ENCODE measurements at regions not wholly inside any gene's neighbourhood (a gene's known extent, or its start where the extent isn't known, plus 50 kb on each side); places are given as distances from the start of the nearest gene placed in this dataset.
"Not testable (repeated sequence)": the region's sequence is repeated elsewhere in the genome, so short reads cannot be mapped to it uniquely, and the experiment has no call there.

DNA sequence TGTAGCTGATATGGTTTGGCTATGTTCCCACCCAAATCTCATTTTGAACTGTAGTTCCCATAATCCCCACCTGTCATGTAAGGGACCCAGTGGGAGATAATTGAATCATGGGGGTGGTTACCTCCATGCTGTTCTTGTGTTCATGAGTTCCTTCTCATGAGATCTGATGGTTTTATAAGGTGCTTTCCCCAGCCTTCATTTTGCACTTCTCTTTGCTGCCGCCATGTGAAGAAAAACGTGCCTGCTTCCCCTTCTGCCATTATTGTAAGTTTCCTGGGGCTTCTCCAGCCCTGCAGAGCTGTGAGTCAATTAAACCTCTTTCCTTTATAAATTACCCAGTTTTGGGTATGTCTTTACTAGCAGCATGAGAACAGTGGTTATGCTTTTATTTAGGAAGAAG is 741.6 kb upstream of the GJE1 start:
- not testable (repeated sequence) for H3K4me3 ChIP-seq (ENCODE audit: low read length); H4K20me1 ChIP-seq (ENCODE audit: insufficient read depth, low read depth, low read length); H2AFZ ChIP-seq (ENCODE audit: low read length); DNase-seq; H3K9me3 ChIP-seq (ENCODE audit: low read length); H3K4me2 ChIP-seq (ENCODE audit: low read depth, low read length, poor library complexity, severe bottlenecking); H3K27ac ChIP-seq (ENCODE audit: low read length); H3K36me3 ChIP-seq (ENCODE audit: insufficient read depth, low read length); H3K79me2 ChIP-seq (ENCODE audit: low read length); H3K4me1 ChIP-seq (ENCODE audit: low read length); H3K27me3 ChIP-seq (ENCODE audit: low read length); H3K9ac ChIP-seq (ENCODE audit: low read length); H3K9me2 ChIP-seq (replicated peaks; ENCODE audit: insufficient read depth, low read length)

DNA sequence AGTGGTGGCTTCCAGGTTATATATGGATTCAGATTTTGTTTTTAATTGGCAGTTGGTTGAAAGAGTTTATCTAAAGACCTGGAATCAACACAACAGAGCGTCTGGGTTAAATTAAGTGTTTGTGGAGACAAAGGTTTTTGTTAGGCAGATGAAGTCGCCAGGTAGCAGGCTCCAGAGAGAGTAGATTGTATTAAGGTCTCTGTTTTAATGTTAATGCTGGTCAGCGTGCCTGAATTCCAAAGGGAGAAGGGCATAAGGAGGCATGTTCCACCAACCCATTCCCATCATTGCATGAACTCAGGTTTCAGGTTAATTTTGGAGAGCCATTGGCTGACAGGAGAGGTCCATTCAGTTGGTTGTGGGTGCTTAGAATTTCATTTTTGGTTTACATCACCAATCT is 744.1 kb upstream of the GJE1 start:
- Histone ChIP-seq H3K9me3 (ENCODE audit: low read length) (no peaks in the 10 kb centered on the region), H3K4me2 (ENCODE audit: low read depth, low read length, poor library complexity, severe bottlenecking) (no peak overlapping the region), H3K4me1 (ENCODE audit: low read length) (peaks cover 10% of the 10 kb centered on the region), H4K20me1 (ENCODE audit: insufficient read depth, low read depth, low read length) (no peaks in the 10 kb centered on the region), H2AFZ (ENCODE audit: low read length) (no peak overlapping the region), H3K79me2 (ENCODE audit: low read length) (no peaks in the 10 kb centered on the region), H3K27ac (ENCODE audit: low read length) (no peak overlapping the region), H3K4me3 (ENCODE audit: low read length) (no peak overlapping the region), H3K27me3 (ENCODE audit: low read length) (no peaks in the 10 kb centered on the region), H3K36me3 (ENCODE audit: insufficient read depth, low read length) (no peaks in the 10 kb centered on the region), H3K9ac (ENCODE audit: low read length) (no peak overlapping the region), H3K9me2 (replicated peaks; ENCODE audit: insufficient read depth, low read length) (0 out of 2 replicates have a peak, but pooled peaks cover 3% of the 10 kb centered on the region)
- no peak for DNase-seq

DNA sequence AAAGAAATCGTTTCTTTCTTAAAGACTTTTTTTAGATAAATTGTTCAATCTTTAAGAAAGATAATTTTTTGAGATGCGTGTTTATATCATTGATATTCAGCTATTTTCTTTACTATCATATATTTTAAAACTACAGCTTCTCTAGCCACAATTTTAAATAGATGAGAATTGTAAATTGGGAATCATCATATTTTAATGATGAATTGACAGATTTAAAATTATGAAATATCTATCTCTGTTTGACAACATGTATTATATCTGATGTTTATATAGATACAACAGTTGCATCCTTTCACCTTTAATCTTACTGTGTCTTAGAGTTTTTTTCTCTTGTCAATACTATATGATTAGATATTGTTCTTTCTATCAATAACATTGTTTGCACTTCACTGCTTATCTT is 762.3 kb upstream of the GJE1 start:
- H3K4me1 ChIP-seq (ENCODE audit: low read length) = no peaks in the 10 kb centered on the region
- H3K27ac ChIP-seq (ENCODE audit: low read length) = no peak overlapping the region
- H3K79me2 ChIP-seq (ENCODE audit: low read length) = no peaks in the 10 kb centered on the region
- H3K9me3 ChIP-seq (ENCODE audit: low read length) = no peaks in the 10 kb centered on the region
- no peak for DNase-seq
- no peak overlapping the region for H3K9ac ChIP-seq (ENCODE audit: low read length)
- no peak overlapping the region for H3K4me2 ChIP-seq (ENCODE audit: low read depth, low read length, poor library complexity, severe bottlenecking)
- no peak overlapping the region for H2AFZ ChIP-seq (ENCODE audit: low read length)
- no peaks in the 10 kb centered on the region for H3K9me2 ChIP-seq (replicated peaks; ENCODE audit: insufficient read depth, low read length)
- no peaks in the 10 kb centered on the region for H3K36me3 ChIP-seq (ENCODE audit: insufficient read depth, low read length)
- no peaks in the 10 kb centered on the region for H3K27me3 ChIP-seq (ENCODE audit: low read length)
- H3K4me3 ChIP-seq (ENCODE audit: low read length) = no peak overlapping the region
- no peaks in the 10 kb centered on the region for H4K20me1 ChIP-seq (ENCODE audit: insufficient read depth, low read depth, low read length)

GRCh38 chr6:141366796-141367195 is 765.9 kb upstream of the GJE1 start:
- not testable (repeated sequence) for H2AFZ ChIP-seq (ENCODE audit: low read length); H3K4me2 ChIP-seq (ENCODE audit: low read depth, low read length, poor library complexity, severe bottlenecking)

DNA sequence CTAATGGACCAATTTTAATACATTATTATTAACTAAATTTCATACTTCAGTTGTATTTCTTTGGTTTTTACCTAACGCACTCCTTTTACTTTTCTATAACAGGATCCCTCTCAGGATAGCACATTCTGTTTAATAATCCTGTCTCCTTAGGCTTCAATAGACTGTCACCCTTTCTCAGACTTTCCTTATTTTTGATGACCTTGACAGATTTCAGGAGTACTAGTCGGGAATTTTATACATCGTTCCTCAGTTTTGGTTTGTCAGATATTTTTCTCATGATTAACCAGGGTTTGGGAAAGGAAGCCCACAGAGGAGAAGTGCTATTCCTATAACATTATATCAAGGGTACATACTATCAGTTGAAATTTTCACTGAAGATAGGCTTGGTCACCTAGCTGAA is 768.0 kb upstream of the GJE1 start:
- Histone ChIP-seq H3K9me2 (replicated peaks; ENCODE audit: insufficient read depth, low read length) (no peaks in the 10 kb centered on the region), H2AFZ (ENCODE audit: low read length) (no peak overlapping the region), H3K9me3 (ENCODE audit: low read length) (no peaks in the 10 kb centered on the region), H3K79me2 (ENCODE audit: low read length) (no peaks in the 10 kb centered on the region), H3K27ac (ENCODE audit: low read length) (no peak overlapping the region), H3K4me1 (ENCODE audit: low read length) (no peaks in the 10 kb centered on the region), H3K9ac (ENCODE audit: low read length) (no peak overlapping the region), H3K4me3 (ENCODE audit: low read length) (no peak overlapping the region), H3K4me2 (ENCODE audit: low read depth, low read length, poor library complexity, severe bottlenecking) (no peak overlapping the region), H3K27me3 (ENCODE audit: low read length) (no peaks in the 10 kb centered on the region), H3K36me3 (ENCODE audit: insufficient read depth, low read length) (no peaks in the 10 kb centered on the region), H4K20me1 (ENCODE audit: insufficient read depth, low read depth, low read length) (no peaks in the 10 kb centered on the region)
- DNase-seq = no peak

More at GRCh38 chr6:141366796-141367195, 765.9 kb upstream of the GJE1 start:
- not testable (repeated sequence) for H3K27ac ChIP-seq (ENCODE audit: low read length); H4K20me1 ChIP-seq (ENCODE audit: insufficient read depth, low read depth, low read length); H3K36me3 ChIP-seq (ENCODE audit: insufficient read depth, low read length); H3K4me3 ChIP-seq (ENCODE audit: low read length); DNase-seq; H3K79me2 ChIP-seq (ENCODE audit: low read length); H3K9me2 ChIP-seq (replicated peaks; ENCODE audit: insufficient read depth, low read length); H3K27me3 ChIP-seq (ENCODE audit: low read length); H3K9me3 ChIP-seq (ENCODE audit: low read length); H3K9ac ChIP-seq (ENCODE audit: low read length); H3K4me1 ChIP-seq (ENCODE audit: low read length)

DNA sequence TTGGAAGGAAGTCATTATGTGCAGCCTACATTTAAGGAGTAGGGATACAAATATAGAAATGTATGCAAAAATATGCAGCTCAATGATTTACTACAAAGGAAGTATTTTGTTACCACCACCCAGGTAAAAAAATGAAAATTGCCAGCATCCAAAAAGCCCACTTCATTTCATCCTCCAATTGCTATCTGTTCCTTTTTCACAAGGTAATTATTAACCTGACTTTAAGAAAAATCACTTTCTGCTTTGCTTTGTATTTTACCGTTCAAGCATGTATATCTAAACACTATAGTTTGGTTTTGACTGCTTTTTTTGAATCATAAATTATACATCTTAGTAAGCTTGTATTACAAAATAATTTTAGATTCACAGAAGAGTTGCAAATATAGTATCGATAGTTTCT is 768.5 kb upstream of the GJE1 start:
- no peak overlapping the region for H3K27ac ChIP-seq (ENCODE audit: low read length)

DNA sequence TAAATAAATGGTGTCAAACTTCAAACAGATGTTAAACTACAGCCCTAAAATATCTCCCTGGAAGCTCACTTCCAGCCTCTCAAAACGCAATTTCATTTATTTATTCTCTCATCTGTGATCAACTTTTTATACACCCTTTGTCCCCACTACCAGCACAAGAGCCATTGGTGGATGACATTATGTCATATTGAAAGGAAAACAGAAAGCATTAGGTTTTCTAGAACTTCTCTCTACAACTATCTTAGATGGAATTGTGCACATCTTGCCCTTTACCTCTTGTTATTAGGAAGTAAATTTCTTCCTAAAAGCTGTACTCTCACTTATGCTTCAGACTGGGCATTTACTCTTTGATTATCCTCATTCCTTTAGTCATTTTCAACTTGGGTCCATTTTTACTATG is 771.2 kb upstream of the GJE1 start:
- no peak overlapping the region for H2AFZ ChIP-seq (ENCODE audit: low read length)
- no peaks in the 10 kb centered on the region for H3K27me3 ChIP-seq (ENCODE audit: low read length)
- DNase-seq = no peak
- H4K20me1 ChIP-seq (ENCODE audit: insufficient read depth, low read depth, low read length) = no peaks in the 10 kb centered on the region
- no peaks in the 10 kb centered on the region for H3K79me2 ChIP-seq (ENCODE audit: low read length)
- H3K9ac ChIP-seq (ENCODE audit: low read length) = no peak overlapping the region
- H3K27ac ChIP-seq (ENCODE audit: low read length) = no peak overlapping the region
- no peaks in the 10 kb centered on the region for H3K9me3 ChIP-seq (ENCODE audit: low read length)
- H3K4me3 ChIP-seq (ENCODE audit: low read length) = no peak overlapping the region
- H3K4me1 ChIP-seq (ENCODE audit: low read length) = no peaks in the 10 kb centered on the region
- H3K36me3 ChIP-seq (ENCODE audit: insufficient read depth, low read length) = no peaks in the 10 kb centered on the region
- H3K4me2 ChIP-seq (ENCODE audit: low read depth, low read length, poor library complexity, severe bottlenecking) = no peak overlapping the region
- no peaks in the 10 kb centered on the region for H3K9me2 ChIP-seq (replicated peaks; ENCODE audit: insufficient read depth, low read length)

More for the DNA sequence above, 768.5 kb upstream of the GJE1 start:
- Histone ChIP-seq H3K27me3 (ENCODE audit: low read length) (no peaks in the 10 kb centered on the region), H2AFZ (ENCODE audit: low read length) (no peak overlapping the region), H3K79me2 (ENCODE audit: low read length) (no peaks in the 10 kb centered on the region), H4K20me1 (ENCODE audit: insufficient read depth, low read depth, low read length) (no peaks in the 10 kb centered on the region), H3K36me3 (ENCODE audit: insufficient read depth, low read length) (no peaks in the 10 kb centered on the region), H3K4me2 (ENCODE audit: low read depth, low read length, poor library complexity, severe bottlenecking) (no peak overlapping the region), H3K9me2 (replicated peaks; ENCODE audit: insufficient read depth, low read length) (no peaks in the 10 kb centered on the region), H3K4me1 (ENCODE audit: low read length) (no peaks in the 10 kb centered on the region), H3K4me3 (ENCODE audit: low read length) (no peak overlapping the region), H3K9me3 (ENCODE audit: low read length) (no peaks in the 10 kb centered on the region), H3K9ac (ENCODE audit: low read length) (no peak overlapping the region)
- DNase-seq = no peak

- H3K4me3 ChIP-seq (ENCODE audit: low read length) = no peak overlapping the region
Observed at GRCh38 chr6:141359953-141360352, 772.8 kb upstream of the GJE1 start.

More at GRCh38 chr6:141359953-141360352, 772.8 kb upstream of the GJE1 start:
- Histone ChIP-seq H3K36me3 (ENCODE audit: insufficient read depth, low read length) (no peaks in the 10 kb centered on the region), H3K9me3 (ENCODE audit: low read length) (no peaks in the 10 kb centered on the region), H4K20me1 (ENCODE audit: insufficient read depth, low read depth, low read length) (no peaks in the 10 kb centered on the region), H2AFZ (ENCODE audit: low read length) (no peak overlapping the region), H3K4me2 (ENCODE audit: low read depth, low read length, poor library complexity, severe bottlenecking) (no peak overlapping the region), H3K9ac (ENCODE audit: low read length) (no peak overlapping the region), H3K27ac (ENCODE audit: low read length) (no peak overlapping the region), H3K27me3 (ENCODE audit: low read length) (no peaks in the 10 kb centered on the region), H3K4me1 (ENCODE audit: low read length) (no peaks in the 10 kb centered on the region), H3K9me2 (replicated peaks; ENCODE audit: insufficient read depth, low read length) (no peaks in the 10 kb centered on the region), H3K79me2 (ENCODE audit: low read length) (no peaks in the 10 kb centered on the region)
- DNase-seq = no peak

All from Karpas-422 (cell line).